ENCODE measurements at regions not wholly inside any gene's neighbourhood (a gene's known extent, or its start where the extent isn't known, plus 50 kb on each side); places are given as distances from the start of the nearest gene placed in this dataset.
"Not testable (repeated sequence)": the region's sequence is repeated elsewhere in the genome, so short reads cannot be mapped to it uniquely, and the experiment has no call there.

GRCh38 chr18:62460851-62461300 lies 61.9 kb upstream of the ZCCHC2 start:
- H3K9me3 Mint-ChIP-seq: peaks cover 8% of the 10 kb centered on the region
- CTCF ChIA-PET: interaction anchor here (1.3 to 1.4 kb wide), 2 partner anchors 105 to 123 kb away, joined by 3 to 4 read pairs; no protein-coding TSS in a partner anchor
- POLR2A ChIA-PET: no interaction called here

GRCh38 chr18:62461591-62461990 lies 61.2 kb upstream of the ZCCHC2 start:
- intact Hi-C loops (cut with micrococcal nuclease): no loop called here
- no peaks in the 10 kb centered on the region for H3K4me1 Mint-ChIP-seq
- TF ChIP-seq CTCF (IDR thresholded peaks at IDR 0.05): no peak
- POLR2A ChIA-PET: no interaction called here
- no peak overlapping the region for H3K27ac Mint-ChIP-seq
- no peak overlapping the region for H3K4me3 Mint-ChIP-seq
- H3K9me3 Mint-ChIP-seq: peaks cover 8% of the 10 kb centered on the region
- no peaks in the 10 kb centered on the region for H3K27me3 Mint-ChIP-seq
- CTCF ChIA-PET: interaction anchor here (1.3 to 1.4 kb wide), 2 partner anchors 104 to 122 kb away, joined by 3 to 4 read pairs; no protein-coding TSS in a partner anchor
- no peak for DNase-seq
- ATAC-seq (ENCODE audit: low read depth): no peak
- H3K36me3 Mint-ChIP-seq (ENCODE audit: low read depth): no peaks in the 10 kb centered on the region

More at GRCh38 chr18:62460851-62461300, 61.9 kb upstream of the ZCCHC2 start:
- H3K4me3 Mint-ChIP-seq: no peak overlapping the region
- no peaks in the 10 kb centered on the region for H3K36me3 Mint-ChIP-seq (ENCODE audit: low read depth)
- H3K4me1 Mint-ChIP-seq: no peaks in the 10 kb centered on the region
- H3K27me3 Mint-ChIP-seq: no peaks in the 10 kb centered on the region
- ATAC-seq (ENCODE audit: low read depth): no peak
- no peak for TF ChIP-seq CTCF (IDR thresholded peaks at IDR 0.05)
- intact Hi-C loops (cut with micrococcal nuclease): no loop called here
- DNase-seq: no peak
- no peak overlapping the region for H3K27ac Mint-ChIP-seq

- Mint-ChIP-seq H3K36me3 (ENCODE audit: low read depth) (no peaks in the 10 kb centered on the region), H3K27me3 (peaks cover under 1% of the 10 kb centered on the region), H3K4me1 (no peaks in the 10 kb centered on the region), H3K4me3 (no peak overlapping the region), H3K27ac (no peak overlapping the region), H3K9me3 (peaks cover 15% of the 10 kb centered on the region)
- ATAC-seq (ENCODE audit: low read depth) (no peak), DNase-seq (no peak)
- TF ChIP-seq CTCF (IDR thresholded peaks at IDR 0.05): no peak
- intact Hi-C loops (cut with micrococcal nuclease): no loop called here
- ChIA-PET POLR2A (no interaction called here), CTCF (no interaction called here)
Observed at GRCh38 chr18:62464266-62464665, 58.6 kb upstream of the ZCCHC2 start.

- H3K36me3 Mint-ChIP-seq (ENCODE audit: low read depth); intact Hi-C loops (cut with micrococcal nuclease); H3K27ac Mint-ChIP-seq; ATAC-seq (ENCODE audit: low read depth); POLR2A ChIA-PET; H3K4me3 Mint-ChIP-seq; DNase-seq; CTCF ChIA-PET; H3K4me1 Mint-ChIP-seq: not testable (repeated sequence)
- H3K9me3 Mint-ChIP-seq: peaks cover 38% of the 10 kb centered on the region
- peaks cover 16% of the 10 kb centered on the region for H3K27me3 Mint-ChIP-seq
Observed at GRCh38 chr18:62469131-62469530, 53.7 kb upstream of the ZCCHC2 start.
